Keratinocyte (primary cell): ENCODE measurements at regions not wholly inside any gene's neighbourhood (a gene's known extent, or its start where the extent isn't known, plus 50 kb on each side); places are given as distances from the start of the nearest gene placed in this dataset.

Experiments used
- DNase-seq: peaks from one replicate; pipeline ENCODE4 v3.0.0-alpha.2; 2011; ENCODE audit warnings: low read depth, missing footprints, low spot score
- FAIRE-seq: peaks from 2 replicates; lab custom pipeline; 2011; peaks lifted over from hg19 to GRCh38; lab: Jason Lieb, UNC
- H2AFZ ChIP-seq: 2 replicates; pipeline ENCODE4 v1.6.0; 2012; ENCODE audit warnings: low read length, control low read depth, inconsistent platforms; ENCODE audit not compliant: control insufficient read depth
- H3K27ac ChIP-seq: 2 replicates; pipeline ENCODE4 v1.5.1; 2011; ENCODE audit warnings: low read length; ENCODE audit not compliant: control insufficient read depth, insufficient read depth
- H3K27me3 ChIP-seq: 3 replicates; pipeline ENCODE4 v1.6.0; 2011; ENCODE audit warnings: low read length; ENCODE audit not compliant: control insufficient read depth, insufficient read depth; ENCODE audit errors: extremely low read depth
- H3K36me3 ChIP-seq, 2 experiments: 2 replicates in 1 of 2; 3 replicates in 1 of 2; pipeline ENCODE4 v1.5.1; 2011; ENCODE audit warnings: low read length in 2 of 2, mild to moderate bottlenecking in 1 of 2; ENCODE audit not compliant: control insufficient read depth in 2 of 2, insufficient read depth in 2 of 2; ENCODE audit errors: extremely low read depth in 1 of 2
- H3K4me1 ChIP-seq: 3 replicates; pipeline ENCODE4 v1.5.1; 2011; ENCODE audit warnings: low read length; ENCODE audit not compliant: control insufficient read depth, insufficient read depth; ENCODE audit errors: extremely low read depth
- H3K4me2 ChIP-seq: 3 replicates; pipeline ENCODE4 v1.6.0; 2011; ENCODE audit warnings: low read depth, low read length; ENCODE audit not compliant: control insufficient read depth, insufficient read depth; ENCODE audit errors: extremely low read depth
- H3K4me3 ChIP-seq, 3 experiments: fragments of 200-600 bp in 1 of 3; sonication (generic) in 1 of 3; 2 replicates in 2 of 3; 3 replicates in 1 of 3; pipeline ENCODE4 v1.5.1; 2011 to 2016; ENCODE audit warnings: low read length in 3 of 3, mild to moderate bottlenecking in 3 of 3, control low read depth in 2 of 3, inconsistent platforms in 1 of 3, low read depth in 1 of 3, mixed read lengths in 1 of 3, mixed run types in 1 of 3, moderate library complexity in 1 of 3; ENCODE audit not compliant: control insufficient read depth in 2 of 3, insufficient read depth in 2 of 3; ENCODE audit errors: extremely low read depth in 1 of 3
- H3K79me2 ChIP-seq: 2 replicates; pipeline ENCODE4 v1.6.0; 2012; ENCODE audit warnings: low read length; ENCODE audit not compliant: control insufficient read depth, insufficient read depth
- H3K9ac ChIP-seq: 3 replicates; pipeline ENCODE4 v1.6.0; 2011; ENCODE audit warnings: low read length; ENCODE audit not compliant: control insufficient read depth, insufficient read depth; ENCODE audit errors: extremely low read depth
- H3K9me1 ChIP-seq: 3 replicates; pipeline ENCODE4 v1.6.0; 2011; ENCODE audit warnings: low read length; ENCODE audit not compliant: control insufficient read depth, insufficient read depth; ENCODE audit errors: extremely low read depth
- H3K9me3 ChIP-seq: 2 replicates; pipeline ENCODE4 v1.5.1; 2012; ENCODE audit warnings: low read depth, low read length; ENCODE audit not compliant: control insufficient read depth
- H4K20me1 ChIP-seq: 3 replicates; pipeline ENCODE4 v1.6.0; 2011; ENCODE audit warnings: low read length; ENCODE audit not compliant: control insufficient read depth, insufficient read depth; ENCODE audit errors: extremely low read depth
- CTCF ChIP-seq, 3 experiments: IDR thresholded peaks in 1 of 3; conservative IDR thresholded peaks in 1 of 3; optimal IDR thresholded peaks in 1 of 3; 2 replicates in 2 of 3; 3 replicates in 1 of 3; pipeline versions ENCODE3 to v1.5.1; 2011; ENCODE audit warnings: low read length in 3 of 3, mild to moderate bottlenecking in 3 of 3, moderate library complexity in 2 of 3, control low read depth in 1 of 3, inconsistent platforms in 1 of 3; ENCODE audit not compliant: insufficient read depth in 2 of 3; ENCODE audit errors: extremely low read depth in 1 of 3
- EZH2 ChIP-seq: IDR thresholded peaks from one replicate; pipeline ENCODE4 v1.6.1; 2012; ENCODE audit warnings: inconsistent platforms, mild to moderate bottlenecking, low read length, moderate library complexity
- dilution Hi-C: fragments of 300-500 bp; cut with MboI; formaldehyde crosslinking; loops from one replicate; pipeline ENCODE4 v1.7.0; 2020; ENCODE audit warnings: low sequenced_read_pairs; ENCODE audit not compliant: extremely low pct_ligation_motif_present

GRCh38 chr4:152223600-152223999, 312.3 kb downstream of the FBXW7 start:
- H3K4me2 ChIP-seq, result no peak overlapping the region
- no peak overlapping the region for H2AFZ ChIP-seq
- TF ChIP-seq EZH2, result no peak
- TF ChIP-seq CTCF (optimal IDR thresholded peaks at IDR 0.05 in 1 of 3, IDR thresholded peaks at IDR 0.05 in 1 of 3, conservative IDR thresholded peaks at IDR 0.05 in 1 of 3; ENCODE audit: extremely low read depth in 1 of 3, insufficient read depth in 2 of 3, low read length in 3 of 3), result no peak

GRCh38 chr4:152221816-152222516, 313.9 kb downstream of the FBXW7 start:
- FAIRE-seq (no peak), DNase-seq (no peak)
- H3K9ac ChIP-seq, result no peak overlapping the region
- H2AFZ ChIP-seq, result no peak overlapping the region
- H3K27ac ChIP-seq, result no peak overlapping the region
- no peaks in the 10 kb centered on the region for H3K36me3 ChIP-seq
- no peaks in the 10 kb centered on the region for H3K79me2 ChIP-seq
- H3K27me3 ChIP-seq, result no peaks in the 10 kb centered on the region
- H3K4me2 ChIP-seq, result no peak overlapping the region
- H3K4me1 ChIP-seq, result peaks cover 7% of the 10 kb centered on the region
- no peaks in the 10 kb centered on the region for H4K20me1 ChIP-seq
- H3K4me3 ChIP-seq, result no peak overlapping the region
- no peaks in the 10 kb centered on the region for H3K9me1 ChIP-seq
- H3K9me3 ChIP-seq, result no peaks in the 10 kb centered on the region
- TF ChIP-seq EZH2 (no peak), CTCF (optimal IDR thresholded peaks at IDR 0.05 in 1 of 3, IDR thresholded peaks at IDR 0.05 in 1 of 3, conservative IDR thresholded peaks at IDR 0.05 in 1 of 3; ENCODE audit: extremely low read depth in 1 of 3, insufficient read depth in 2 of 3, low read length in 3 of 3) (no peak)
- dilution Hi-C loops, result no loop called here

More at GRCh38 chr4:152223600-152223999, 312.3 kb downstream of the FBXW7 start:
- dilution Hi-C loops, result no loop called here
- Histone ChIP-seq H3K36me3 (no peaks in the 10 kb centered on the region), H3K79me2 (no peaks in the 10 kb centered on the region), H3K9ac (no peak overlapping the region), H3K4me3 (no peak overlapping the region), H3K27me3 (no peaks in the 10 kb centered on the region), H3K9me1 (no peaks in the 10 kb centered on the region), H3K4me1 (peaks cover 7% of the 10 kb centered on the region), H4K20me1 (no peaks in the 10 kb centered on the region), H3K9me3 (no peaks in the 10 kb centered on the region), H3K27ac (no peak overlapping the region)
- no peak for FAIRE-seq
- no peak for DNase-seq
